DND-41 (cell line): ENCODE measurements at regions not wholly inside any gene's neighbourhood (a gene's known extent, or its start where the extent isn't known, plus 50 kb on each side); places are given as distances from the start of the nearest gene placed in this dataset.

Experiments used
- ATAC-seq: fragments of 200-7000 bp; cut with Tn5 transposase; 3 replicates; pipeline ENCODE4 v1.9.1; 2021; ENCODE audit warnings: low read depth; ENCODE audit not compliant: insufficient read depth
- DNase-seq: peaks from one replicate; pipeline ENCODE4 v3.0.0-alpha.2; 2020
- H2AFZ ChIP-seq: 2 replicates; pipeline ENCODE4 v1.6.0; 2012; ENCODE audit warnings: low read depth, low read length
- H3K27ac ChIP-seq: 2 replicates; pipeline ENCODE4 v1.5.1; 2012; ENCODE audit warnings: low read length, inconsistent platforms
- H3K27me3 ChIP-seq: fragments of 200-600 bp; sonication (generic); 2 replicates; pipeline ENCODE4 v1.6.0; 2012; ENCODE audit warnings: low read length, mild to moderate bottlenecking, inconsistent platforms; ENCODE audit not compliant: insufficient read depth, poor library complexity
- H3K36me3 ChIP-seq: 2 replicates; pipeline ENCODE4 v1.5.1; 2012; ENCODE audit warnings: low read length, inconsistent platforms; ENCODE audit not compliant: insufficient read depth
- H3K4me1 ChIP-seq: 2 replicates; pipeline ENCODE4 v1.5.1; 2012; ENCODE audit warnings: mild to moderate bottlenecking, low read length; ENCODE audit not compliant: insufficient read depth
- H3K4me2 ChIP-seq: 2 replicates; pipeline ENCODE4 v1.6.0; 2012; ENCODE audit warnings: mild to moderate bottlenecking, moderate library complexity, low read length, inconsistent platforms; ENCODE audit not compliant: insufficient read depth
- H3K4me3 ChIP-seq, 2 experiments: fragments of 200-600 bp in 1 of 2; shearing (Covaris generic) in 1 of 2; 2 replicates each; pipeline ENCODE4 v1.5.1; 2012 to 2016; ENCODE audit warnings: inconsistent platforms in 2 of 2, low read length in 2 of 2, mild to moderate bottlenecking in 2 of 2, low read depth in 1 of 2, moderate library complexity in 1 of 2
- H3K79me2 ChIP-seq: 2 replicates; pipeline ENCODE4 v1.6.0; 2012; ENCODE audit warnings: low read length, inconsistent platforms; ENCODE audit not compliant: insufficient read depth
- H3K9ac ChIP-seq: 2 replicates; pipeline ENCODE4 v1.6.0; 2012; ENCODE audit warnings: low read depth, mild to moderate bottlenecking, inconsistent platforms, low read length, moderate library complexity
- H3K9me3 ChIP-seq: 2 replicates; pipeline ENCODE4 v1.5.1; 2012; ENCODE audit warnings: low read length, moderate library complexity, mild to moderate bottlenecking, inconsistent platforms; ENCODE audit not compliant: insufficient read depth, severe bottlenecking
- H4K20me1 ChIP-seq: 2 replicates; pipeline ENCODE4 v1.6.0; 2012; ENCODE audit warnings: low read length; ENCODE audit not compliant: insufficient read depth
- EZH2 ChIP-seq: IDR thresholded peaks from 3 replicates; pipeline ENCODE4 v1.6.1; 2012; ENCODE audit warnings: borderline replicate concordance, low read depth, mild to moderate bottlenecking, moderate library complexity, low read length, inconsistent platforms; ENCODE audit not compliant: severe bottlenecking
- TF ChIP-seq, protein P1 (sequence below): IDR thresholded peaks from 2 replicates; pipeline ENCODE4 v1.5.1; 2012; ENCODE audit warnings: borderline replicate concordance, low read length, moderate library complexity, mild to moderate bottlenecking; ENCODE audit not compliant: poor library complexity, severe bottlenecking; ENCODE audit errors: extremely low read depth

DNA sequence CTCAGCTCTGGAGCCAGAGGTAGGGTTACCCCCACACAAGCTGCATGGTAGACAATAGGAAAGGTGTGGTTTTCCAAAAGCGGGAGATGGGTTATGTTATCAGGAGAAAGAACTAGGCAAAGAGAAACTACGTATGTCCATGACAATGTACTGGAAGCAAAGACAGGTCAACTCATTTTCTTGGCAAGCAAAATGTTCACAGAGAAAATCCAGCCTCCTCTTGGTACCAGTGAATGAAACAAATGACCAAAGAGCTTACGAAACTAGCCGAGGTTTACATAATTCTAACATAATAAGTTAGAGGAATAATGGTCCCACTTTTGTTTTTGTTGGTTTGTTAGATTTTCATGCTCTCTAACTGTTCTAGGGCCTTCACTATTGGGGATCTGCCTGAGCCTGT lies 338.1 kb upstream of the TGFBR2 start:
- DNase-seq (no peak), ATAC-seq (no peak)
- Histone ChIP-seq H3K9me3 (peaks cover 4% of the 10 kb centered on the region), H3K4me2 (no peak overlapping the region), H2AFZ (no peak overlapping the region; the same call in 1 of the 2 replicates), H3K36me3 (no peaks in the 10 kb centered on the region), H3K79me2 (no peaks in the 10 kb centered on the region), H3K4me3 (no peak overlapping the region), H3K27ac (no peak overlapping the region), H4K20me1 (no peaks in the 10 kb centered on the region), H3K27me3 (no peaks in the 10 kb centered on the region), H3K9ac (no peak overlapping the region), H3K4me1 (peaks cover 14% of the 10 kb centered on the region)
- TF ChIP-seq, protein P1, sequence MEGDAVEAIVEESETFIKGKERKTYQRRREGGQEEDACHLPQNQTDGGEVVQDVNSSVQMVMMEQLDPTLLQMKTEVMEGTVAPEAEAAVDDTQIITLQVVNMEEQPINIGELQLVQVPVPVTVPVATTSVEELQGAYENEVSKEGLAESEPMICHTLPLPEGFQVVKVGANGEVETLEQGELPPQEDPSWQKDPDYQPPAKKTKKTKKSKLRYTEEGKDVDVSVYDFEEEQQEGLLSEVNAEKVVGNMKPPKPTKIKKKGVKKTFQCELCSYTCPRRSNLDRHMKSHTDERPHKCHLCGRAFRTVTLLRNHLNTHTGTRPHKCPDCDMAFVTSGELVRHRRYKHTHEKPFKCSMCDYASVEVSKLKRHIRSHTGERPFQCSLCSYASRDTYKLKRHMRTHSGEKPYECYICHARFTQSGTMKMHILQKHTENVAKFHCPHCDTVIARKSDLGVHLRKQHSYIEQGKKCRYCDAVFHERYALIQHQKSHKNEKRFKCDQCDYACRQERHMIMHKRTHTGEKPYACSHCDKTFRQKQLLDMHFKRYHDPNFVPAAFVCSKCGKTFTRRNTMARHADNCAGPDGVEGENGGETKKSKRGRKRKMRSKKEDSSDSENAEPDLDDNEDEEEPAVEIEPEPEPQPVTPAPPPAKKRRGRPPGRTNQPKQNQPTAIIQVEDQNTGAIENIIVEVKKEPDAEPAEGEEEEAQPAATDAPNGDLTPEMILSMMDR = no peak
- TF ChIP-seq EZH2 = no peak

DNA sequence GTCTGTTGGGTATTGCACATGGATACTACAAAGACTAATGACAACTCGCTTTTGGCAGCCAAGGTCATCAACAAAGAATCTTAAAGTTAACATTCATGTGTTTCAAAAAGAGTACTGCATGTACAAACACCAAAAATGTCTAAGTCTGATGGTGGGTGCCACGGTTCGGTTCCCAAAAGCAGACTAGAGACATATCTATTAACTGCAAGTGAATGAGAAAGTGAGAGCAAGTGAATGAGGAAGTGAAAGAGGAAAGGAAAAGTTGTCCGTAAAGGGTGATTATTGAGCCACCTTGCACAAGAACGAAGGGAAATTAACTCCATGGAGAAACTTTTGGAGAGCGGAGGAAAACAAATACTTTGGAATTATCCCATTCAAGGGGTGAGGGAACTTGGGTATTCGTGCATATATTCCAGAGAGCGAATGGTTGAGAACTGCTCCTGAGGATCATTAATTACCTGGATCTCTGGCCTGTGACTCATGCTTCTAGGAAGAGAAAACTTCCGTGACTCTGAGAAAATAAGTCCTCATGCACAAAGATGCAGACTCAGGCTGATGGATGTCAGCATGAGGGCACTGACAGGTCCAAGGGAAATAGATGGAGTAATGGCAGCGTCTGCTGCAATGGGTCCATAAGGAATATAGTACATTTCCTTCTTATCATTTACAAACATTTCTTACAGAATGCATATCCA lies 336.5 kb upstream of the TGFBR2 start:
- TF ChIP-seq EZH2 = no peak
- TF ChIP-seq, protein P1 = no peak
- no peaks in the 10 kb centered on the region for H3K27me3 ChIP-seq
- H2AFZ ChIP-seq = 0 out of 2 replicates have a peak overlapping the region, but pooled peaks have one; percentile 15
- H4K20me1 ChIP-seq = no peaks in the 10 kb centered on the region
- peaks cover 4% of the 10 kb centered on the region for H3K9me3 ChIP-seq
- H3K27ac ChIP-seq = no peak overlapping the region
- H3K4me3 ChIP-seq = no peak overlapping the region
- H3K4me1 ChIP-seq = no peaks in the 10 kb centered on the region
- no peaks in the 10 kb centered on the region for H3K36me3 ChIP-seq
- H3K79me2 ChIP-seq = no peaks in the 10 kb centered on the region
- H3K9ac ChIP-seq = no peak overlapping the region
- ATAC-seq (no peak), DNase-seq (no peak)
- H3K4me2 ChIP-seq = no peak overlapping the region

DNA sequence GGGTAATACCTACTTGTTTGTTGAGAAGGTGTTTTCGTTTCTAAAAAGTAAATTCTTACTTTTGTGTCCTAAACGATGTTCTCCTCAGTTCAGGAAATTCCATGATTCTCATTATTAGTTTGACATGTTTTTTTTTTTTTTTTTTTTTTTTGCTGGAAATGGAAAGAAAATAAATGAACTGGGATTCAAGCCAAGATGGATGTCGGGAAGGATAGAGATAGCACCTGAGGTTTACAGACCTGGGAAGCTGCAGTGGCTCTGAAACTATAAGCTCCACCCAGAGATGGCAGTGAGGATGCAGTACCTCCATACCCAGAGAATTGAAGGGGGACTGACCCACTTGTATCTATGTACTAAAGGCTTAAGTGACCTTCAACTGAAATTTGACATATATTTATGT lies 334.6 kb upstream of the TGFBR2 start:
- ATAC-seq = no peak
- no peak for DNase-seq

More for the DNA sequence above, 334.6 kb upstream of the TGFBR2 start:
- H3K9ac ChIP-seq = no peak overlapping the region
- no peaks in the 10 kb centered on the region for H3K4me1 ChIP-seq
- no peaks in the 10 kb centered on the region for H3K27me3 ChIP-seq
- peaks cover 6% of the 10 kb centered on the region for H3K9me3 ChIP-seq
- H3K36me3 ChIP-seq = no peaks in the 10 kb centered on the region
- no peak overlapping the region for H2AFZ ChIP-seq
- H3K27ac ChIP-seq = no peak overlapping the region
- no peak overlapping the region for H3K4me3 ChIP-seq
- TF ChIP-seq, protein P1 = no peak
- no peak for TF ChIP-seq EZH2
- no peaks in the 10 kb centered on the region for H4K20me1 ChIP-seq
- H3K79me2 ChIP-seq = no peaks in the 10 kb centered on the region
- no peak overlapping the region for H3K4me2 ChIP-seq
